OCI-LY3 (cell line): ENCODE measurements at regions not wholly inside any gene's neighbourhood (a gene's known extent, or its start where the extent isn't known, plus 50 kb on each side); places are given as distances from the start of the nearest gene placed in this dataset.

ENCODE experiments used
- EZH2phosphoT487 ChIP-seq: fragments of 200-600 bp; shearing (Covaris generic); IDR thresholded peaks from 2 replicates; pipeline ENCODE4 v1.6.1; 2018; ENCODE audit warnings: antibody characterized with exemption, mixed run types, low read depth
- TF ChIP-seq, protein P1 (sequence below): fragments of 200-600, 300-600 bp; sonication (generic); IDR thresholded peaks from 2 replicates; pipeline ENCODE4 v1.5.1; 2014; ENCODE audit warnings: antibody characterized with exemption, low read length, low read depth

DNA sequence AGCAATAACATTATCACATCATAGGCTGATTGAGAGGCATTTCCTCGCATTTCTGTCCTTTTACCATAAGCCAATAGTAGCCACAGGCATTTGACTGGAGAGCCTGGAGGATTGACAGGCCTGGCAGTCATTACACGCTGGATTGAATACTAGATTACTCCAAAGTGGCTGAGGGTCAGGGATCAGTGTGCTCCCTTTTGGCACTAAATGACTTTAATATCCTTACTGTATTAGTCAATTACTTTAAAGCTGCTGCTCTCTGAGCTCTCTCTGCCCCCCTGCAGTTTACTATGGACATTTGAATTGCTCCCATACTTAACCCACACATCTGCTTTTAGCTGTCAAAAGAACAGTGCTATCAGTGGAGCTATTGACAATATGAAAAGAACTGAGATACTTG, 302.0 kb downstream of the TFEC start:
- TF ChIP-seq, protein P1, sequence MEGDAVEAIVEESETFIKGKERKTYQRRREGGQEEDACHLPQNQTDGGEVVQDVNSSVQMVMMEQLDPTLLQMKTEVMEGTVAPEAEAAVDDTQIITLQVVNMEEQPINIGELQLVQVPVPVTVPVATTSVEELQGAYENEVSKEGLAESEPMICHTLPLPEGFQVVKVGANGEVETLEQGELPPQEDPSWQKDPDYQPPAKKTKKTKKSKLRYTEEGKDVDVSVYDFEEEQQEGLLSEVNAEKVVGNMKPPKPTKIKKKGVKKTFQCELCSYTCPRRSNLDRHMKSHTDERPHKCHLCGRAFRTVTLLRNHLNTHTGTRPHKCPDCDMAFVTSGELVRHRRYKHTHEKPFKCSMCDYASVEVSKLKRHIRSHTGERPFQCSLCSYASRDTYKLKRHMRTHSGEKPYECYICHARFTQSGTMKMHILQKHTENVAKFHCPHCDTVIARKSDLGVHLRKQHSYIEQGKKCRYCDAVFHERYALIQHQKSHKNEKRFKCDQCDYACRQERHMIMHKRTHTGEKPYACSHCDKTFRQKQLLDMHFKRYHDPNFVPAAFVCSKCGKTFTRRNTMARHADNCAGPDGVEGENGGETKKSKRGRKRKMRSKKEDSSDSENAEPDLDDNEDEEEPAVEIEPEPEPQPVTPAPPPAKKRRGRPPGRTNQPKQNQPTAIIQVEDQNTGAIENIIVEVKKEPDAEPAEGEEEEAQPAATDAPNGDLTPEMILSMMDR, result no peak
- TF ChIP-seq EZH2phosphoT487, result no peak
